H1 (cell line): ENCODE measurements at regions not wholly inside any gene's neighbourhood (a gene's known extent, or its start where the extent isn't known, plus 50 kb on each side); places are given as distances from the start of the nearest gene placed in this dataset.

Experiments
- ASH2L ChIP-seq: fragments of 200-600, 300-600 bp; sonication (generic); IDR thresholded peaks from one replicate; pipeline ENCODE4 v1.7.1; 2017; ENCODE audit warnings: low read length
- CBX5 ChIP-seq: fragments of 300-800, 300-1000 bp; sonication (generic); IDR thresholded peaks from 2 replicates; pipeline ENCODE4 v1.7.1; 2016; ENCODE audit warnings: antibody characterized with exemption, low read length, low read depth
- EP300 ChIP-seq, 2 experiments: IDR thresholded peaks; 1 replicate in 1 of 2; 2 replicates in 1 of 2; pipeline ENCODE4 v1.6.1; 2011 to 2012; ENCODE audit warnings: low read depth in 2 of 2, low read length in 2 of 2, mild to moderate bottlenecking in 2 of 2, borderline replicate concordance in 1 of 2, inconsistent platforms in 1 of 2, moderate library complexity in 1 of 2
- POLR2AphosphoS5 ChIP-seq: IDR thresholded peaks from 2 replicates; pipeline ENCODE4 v1.6.1; 2011; ENCODE audit warnings: low read depth, low read length
- SP1 ChIP-seq: IDR thresholded peaks from 2 replicates; pipeline ENCODE4 v1.6.1; 2011; ENCODE audit warnings: low read depth, low read length
- TCF12 ChIP-seq: IDR thresholded peaks from 2 replicates; pipeline ENCODE4 v1.6.1; 2011; ENCODE audit warnings: low read depth, mild to moderate bottlenecking, low read length
- TF ChIP-seq, protein P1 (sequence below), 3 experiments: IDR thresholded peaks; 1 replicate in 2 of 3; 2 replicates in 1 of 3; pipeline versions ENCODE4 v1.5.1 to v1.6.1; 2011; ENCODE audit warnings: low read length in 3 of 3, mild to moderate bottlenecking in 3 of 3, inconsistent platforms in 2 of 3, low read depth in 1 of 3, moderate library complexity in 1 of 3; ENCODE audit not compliant: insufficient read depth in 1 of 3; ENCODE audit errors: control extremely low read depth in 1 of 3

GRCh38 chrX:69085826-69086225 lies 79.4 kb downstream of the PJA1 start:
- TF ChIP-seq, protein P1, sequence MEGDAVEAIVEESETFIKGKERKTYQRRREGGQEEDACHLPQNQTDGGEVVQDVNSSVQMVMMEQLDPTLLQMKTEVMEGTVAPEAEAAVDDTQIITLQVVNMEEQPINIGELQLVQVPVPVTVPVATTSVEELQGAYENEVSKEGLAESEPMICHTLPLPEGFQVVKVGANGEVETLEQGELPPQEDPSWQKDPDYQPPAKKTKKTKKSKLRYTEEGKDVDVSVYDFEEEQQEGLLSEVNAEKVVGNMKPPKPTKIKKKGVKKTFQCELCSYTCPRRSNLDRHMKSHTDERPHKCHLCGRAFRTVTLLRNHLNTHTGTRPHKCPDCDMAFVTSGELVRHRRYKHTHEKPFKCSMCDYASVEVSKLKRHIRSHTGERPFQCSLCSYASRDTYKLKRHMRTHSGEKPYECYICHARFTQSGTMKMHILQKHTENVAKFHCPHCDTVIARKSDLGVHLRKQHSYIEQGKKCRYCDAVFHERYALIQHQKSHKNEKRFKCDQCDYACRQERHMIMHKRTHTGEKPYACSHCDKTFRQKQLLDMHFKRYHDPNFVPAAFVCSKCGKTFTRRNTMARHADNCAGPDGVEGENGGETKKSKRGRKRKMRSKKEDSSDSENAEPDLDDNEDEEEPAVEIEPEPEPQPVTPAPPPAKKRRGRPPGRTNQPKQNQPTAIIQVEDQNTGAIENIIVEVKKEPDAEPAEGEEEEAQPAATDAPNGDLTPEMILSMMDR (IDR thresholded peaks at IDR 0.05; ENCODE audit: control extremely low read depth in 1 of 3, insufficient read depth in 1 of 3, low read depth in 1 of 3, low read length in 3 of 3), result peak in 1 of 3 experiments; percentile 10; a peak in 1 of 4 replicates
- TF ChIP-seq EP300 (IDR thresholded peaks at IDR 0.05; ENCODE audit: borderline replicate concordance in 1 of 2, low read depth in 2 of 2, low read length in 2 of 2), result no peak
- TF ChIP-seq ASH2L, result no peak
- no peak for TF ChIP-seq SP1
- no peak for TF ChIP-seq TCF12
- no peak for TF ChIP-seq POLR2AphosphoS5
- TF ChIP-seq CBX5, result no peak
